ENCODE measurements at regions not wholly inside any gene's neighbourhood (a gene's known extent, or its start where the extent isn't known, plus 50 kb on each side); places are given as distances from the start of the nearest gene placed in this dataset.

DNA sequence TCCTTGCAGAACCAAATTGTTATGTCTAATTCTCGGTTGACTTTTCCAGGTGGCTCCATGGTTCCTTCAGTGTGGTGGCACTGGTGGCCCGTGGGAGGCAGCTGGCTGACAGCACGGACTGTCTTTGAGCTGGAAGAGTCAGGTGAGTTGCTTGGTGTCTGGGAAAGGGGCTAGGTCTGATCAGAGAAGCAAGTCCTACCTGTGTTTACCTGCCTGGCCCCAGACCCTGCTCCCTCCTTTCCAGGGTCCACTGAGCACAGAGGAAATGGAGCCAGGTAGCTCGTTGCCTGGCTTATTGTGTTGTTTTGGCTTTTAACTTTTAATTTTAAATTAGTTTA lies 111.8 kb downstream of the BANF2 start:
- WGBS, 3 donors = 80 to 82% (median 82%) methylated on average over 4 of the region's 4 CpGs
- no peak for ATAC-seq
- TF ChIP-seq, protein P1, sequence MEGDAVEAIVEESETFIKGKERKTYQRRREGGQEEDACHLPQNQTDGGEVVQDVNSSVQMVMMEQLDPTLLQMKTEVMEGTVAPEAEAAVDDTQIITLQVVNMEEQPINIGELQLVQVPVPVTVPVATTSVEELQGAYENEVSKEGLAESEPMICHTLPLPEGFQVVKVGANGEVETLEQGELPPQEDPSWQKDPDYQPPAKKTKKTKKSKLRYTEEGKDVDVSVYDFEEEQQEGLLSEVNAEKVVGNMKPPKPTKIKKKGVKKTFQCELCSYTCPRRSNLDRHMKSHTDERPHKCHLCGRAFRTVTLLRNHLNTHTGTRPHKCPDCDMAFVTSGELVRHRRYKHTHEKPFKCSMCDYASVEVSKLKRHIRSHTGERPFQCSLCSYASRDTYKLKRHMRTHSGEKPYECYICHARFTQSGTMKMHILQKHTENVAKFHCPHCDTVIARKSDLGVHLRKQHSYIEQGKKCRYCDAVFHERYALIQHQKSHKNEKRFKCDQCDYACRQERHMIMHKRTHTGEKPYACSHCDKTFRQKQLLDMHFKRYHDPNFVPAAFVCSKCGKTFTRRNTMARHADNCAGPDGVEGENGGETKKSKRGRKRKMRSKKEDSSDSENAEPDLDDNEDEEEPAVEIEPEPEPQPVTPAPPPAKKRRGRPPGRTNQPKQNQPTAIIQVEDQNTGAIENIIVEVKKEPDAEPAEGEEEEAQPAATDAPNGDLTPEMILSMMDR (IDR thresholded peaks at IDR 0.05) = no peak

GRCh38 chr20:17810847-17811627 lies 111.3 kb downstream of the BANF2 start:
- DNase-seq (no peak), ATAC-seq (no peak)
- WGBS, 3 donors = 85 to 88% (median 88%) methylated on average over 9 of the region's 9 CpGs
- Histone ChIP-seq H3K4me3 (no peak overlapping the region), H3K27ac (no peak overlapping the region), H3K4me1 (peaks cover 5% of the 10 kb centered on the region), H3K27me3 (ENCODE audit: insufficient read depth in 3 of 3, low read length in 2 of 3) (no peaks in the 10 kb centered on the region), H3K9me3 (no peaks in the 10 kb centered on the region), H3K36me3 (ENCODE audit: insufficient read depth in 1 of 2, low read depth in 1 of 2) (no peaks in the 10 kb centered on the region)
- intact Hi-C loops (cut with DNase I) = no loop called here
- TF ChIP-seq, protein P1 (IDR thresholded peaks at IDR 0.05) = no peak

More for the DNA sequence above, 111.8 kb downstream of the BANF2 start:
- peaks cover 4% of the 10 kb centered on the region for H3K4me1 ChIP-seq
- no peaks in the 10 kb centered on the region for H3K27me3 ChIP-seq (ENCODE audit: insufficient read depth in 3 of 3, low read length in 2 of 3)
- intact Hi-C loops (cut with DNase I) = no loop called here
- no peak overlapping the region for H3K4me3 ChIP-seq
- no peaks in the 10 kb centered on the region for H3K9me3 ChIP-seq
- no peak overlapping the region for H3K27ac ChIP-seq
- no peaks in the 10 kb centered on the region for H3K36me3 ChIP-seq (ENCODE audit: insufficient read depth in 1 of 2, low read depth in 1 of 2)
- no peak for DNase-seq

DNA sequence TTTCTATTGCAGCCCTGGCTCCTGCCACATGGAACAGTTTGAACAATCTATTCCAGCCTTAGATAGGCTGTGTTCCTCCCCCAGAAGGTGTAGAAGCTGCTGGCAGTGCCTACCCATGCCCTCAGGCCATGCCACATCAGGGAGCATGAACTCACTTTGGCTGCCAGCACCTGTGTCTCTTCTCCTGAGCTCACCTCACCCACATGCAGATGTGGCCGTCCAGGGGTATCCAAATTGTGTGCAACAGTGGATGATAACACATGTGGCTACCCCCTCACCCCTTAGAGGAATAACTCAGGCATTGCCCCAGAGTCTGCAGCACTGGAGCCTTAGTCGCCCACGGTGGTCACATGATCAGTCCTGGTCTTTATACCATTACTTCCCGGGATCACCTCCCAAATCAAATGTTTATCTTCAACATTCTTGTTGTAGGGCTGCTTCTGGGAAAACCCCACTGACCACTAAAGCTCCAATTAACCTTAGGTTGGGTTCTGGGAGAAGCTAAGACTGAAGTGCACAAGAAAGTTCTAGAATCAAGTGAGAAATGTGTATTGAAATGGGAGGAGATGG lies 110.4 kb downstream of the BANF2 start:
- TF ChIP-seq, protein P1 (IDR thresholded peaks at IDR 0.05) = no peak
- peaks cover 5% of the 10 kb centered on the region for H3K4me1 ChIP-seq
- WGBS, 3 donors = 53 to 75% (median 72%) methylated on average over 4 of the region's 4 CpGs
- no peak overlapping the region for H3K27ac ChIP-seq
- H3K36me3 ChIP-seq (ENCODE audit: insufficient read depth in 1 of 2, low read depth in 1 of 2) = no peaks in the 10 kb centered on the region
- intact Hi-C loops (cut with DNase I) = no loop called here
- no peaks in the 10 kb centered on the region for H3K27me3 ChIP-seq (ENCODE audit: insufficient read depth in 3 of 3, low read length in 2 of 3)
- H3K4me3 ChIP-seq = no peak overlapping the region
- no peak for ATAC-seq
- no peak for DNase-seq
- no peaks in the 10 kb centered on the region for H3K9me3 ChIP-seq

DNA sequence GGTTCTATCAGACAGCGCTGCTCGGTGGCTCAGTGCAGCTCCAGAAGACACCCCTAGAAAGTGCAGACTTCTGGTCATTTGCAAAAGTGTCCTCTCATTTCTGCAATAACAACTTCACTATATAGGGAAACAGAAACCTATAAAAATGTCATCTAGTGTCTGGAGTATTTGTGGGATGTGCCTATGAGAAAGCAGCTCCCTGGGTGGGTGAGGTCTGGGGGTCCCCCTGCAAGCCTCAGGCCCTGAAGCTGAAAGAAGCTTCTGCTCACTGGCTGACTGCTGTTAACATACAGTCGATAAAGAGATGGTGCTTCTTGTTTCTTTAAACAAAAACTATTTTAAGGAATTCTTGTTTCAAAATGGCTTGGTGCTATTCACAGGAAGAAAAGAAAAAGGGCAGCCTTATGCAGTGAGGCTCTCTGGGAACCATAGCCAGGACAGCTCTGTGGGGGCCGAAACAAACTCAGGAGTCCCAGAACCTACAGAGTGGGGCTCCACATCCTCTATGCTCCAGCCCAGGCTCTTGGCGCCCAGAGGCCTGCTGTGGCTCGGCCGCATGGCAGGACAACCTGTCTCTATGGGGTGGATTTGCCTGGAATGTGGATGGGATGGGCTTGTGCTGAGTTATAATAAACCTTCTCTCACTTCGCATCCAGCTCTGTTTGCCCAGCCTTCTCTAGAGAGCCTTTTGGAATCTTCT lies 109.7 kb downstream of the BANF2 start:
- Histone ChIP-seq H3K36me3 (ENCODE audit: insufficient read depth in 1 of 2, low read depth in 1 of 2) (no peaks in the 10 kb centered on the region), H3K27me3 (ENCODE audit: insufficient read depth in 3 of 3, low read length in 2 of 3) (no peaks in the 10 kb centered on the region), H3K9me3 (no peaks in the 10 kb centered on the region), H3K4me1 (peaks cover 5% of the 10 kb centered on the region), H3K27ac (no peak overlapping the region), H3K4me3 (no peak overlapping the region)
- TF ChIP-seq, protein P1 (IDR thresholded peaks at IDR 0.05) = no peak
- ATAC-seq (no peak), DNase-seq (no peak)
- 51 to 71% (median 56%) methylated on average over 8 of the region's 8 CpGs for WGBS, 3 donors
- intact Hi-C loops (cut with DNase I) = loop anchor here in 1 of 2 donors (5.0 kb wide), 1 partner anchor 33 kb away; no protein-coding TSS in a partner anchor
